AG08395 (cell line): ENCODE measurements at regions not wholly inside any gene's neighbourhood (a gene's known extent, or its start where the extent isn't known, plus 50 kb on each side); places are given as distances from the start of the nearest gene placed in this dataset.

Experiments used
- DNase-seq: peaks from one replicate; pipeline ENCODE4 v3.0.0; 2012; ENCODE audit warnings: mixed read lengths, low spot score

DNA sequence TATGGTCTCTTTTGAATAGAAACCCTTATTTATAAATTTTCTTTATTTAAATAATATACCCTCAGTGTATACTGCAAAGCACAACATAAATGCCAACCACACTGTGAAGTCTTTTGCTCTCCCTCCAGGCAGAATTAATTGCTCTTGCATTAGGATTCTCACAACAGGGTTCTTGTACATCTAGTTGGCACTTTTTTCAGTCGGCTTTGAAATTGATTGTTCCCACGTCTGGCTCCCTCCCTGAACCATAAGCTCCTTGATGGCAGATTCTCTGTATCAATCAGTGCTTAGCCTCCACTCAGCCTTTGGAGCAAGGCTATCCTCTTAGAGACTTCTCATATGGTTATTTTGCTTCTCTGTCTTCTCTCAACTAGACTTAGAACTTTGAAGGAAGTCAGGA is 288.0 kb upstream of the POU3F2 start:
- DNase-seq, result no peak

- no peak for DNase-seq
Measured at GRCh38 chr6:98547151-98547550, 287.2 kb upstream of the POU3F2 start.

DNA sequence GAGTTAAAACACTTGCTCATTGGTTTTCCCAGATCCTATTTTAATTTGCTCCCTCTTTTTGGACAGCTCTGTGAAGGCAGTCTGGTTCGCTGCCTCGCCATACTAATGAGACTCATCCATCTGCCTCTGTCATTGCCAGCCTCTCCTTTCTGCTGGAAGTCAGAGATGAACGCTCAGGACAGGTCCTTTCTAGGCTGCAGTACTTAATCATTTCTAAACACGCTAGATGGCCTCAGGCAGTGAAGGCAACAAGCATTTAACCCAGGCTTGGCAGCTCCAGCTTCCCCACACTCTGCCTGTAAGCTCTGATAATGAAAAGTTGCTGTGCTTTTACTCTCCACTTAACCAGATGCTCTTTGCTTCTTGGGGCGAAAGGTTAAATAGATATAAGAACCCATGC is 286.7 kb upstream of the POU3F2 start:
- DNase-seq, result no peak

DNA sequence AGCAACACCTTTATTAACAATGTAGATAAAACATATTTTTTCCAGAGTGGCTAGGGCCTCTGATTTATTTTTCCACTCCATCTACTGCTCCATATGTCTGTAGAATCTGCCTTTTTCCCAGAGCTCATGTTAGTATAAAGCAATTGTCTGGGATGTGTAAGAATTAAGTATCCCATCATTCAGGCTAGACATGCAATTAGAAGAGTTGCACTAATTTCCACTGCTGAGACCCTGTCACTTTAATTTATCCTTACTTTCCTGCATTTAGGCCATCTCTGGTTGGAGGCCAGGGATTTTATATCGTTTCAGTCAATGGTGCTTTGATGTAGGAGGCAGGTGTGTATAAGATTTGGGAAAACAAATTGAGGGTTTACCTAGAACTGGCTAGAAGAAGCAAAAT is 286.1 kb upstream of the POU3F2 start:
- DNase-seq, result no peak

- no peak for DNase-seq
Measured at GRCh38 chr6:98560418-98560817, 274.0 kb upstream of the POU3F2 start.

- no peak for DNase-seq
Measured at GRCh38 chr6:98560841-98561240, 273.5 kb upstream of the POU3F2 start.

- DNase-seq, result no peak
Measured at GRCh38 chr6:98566126-98566525, 268.2 kb upstream of the POU3F2 start.

DNA sequence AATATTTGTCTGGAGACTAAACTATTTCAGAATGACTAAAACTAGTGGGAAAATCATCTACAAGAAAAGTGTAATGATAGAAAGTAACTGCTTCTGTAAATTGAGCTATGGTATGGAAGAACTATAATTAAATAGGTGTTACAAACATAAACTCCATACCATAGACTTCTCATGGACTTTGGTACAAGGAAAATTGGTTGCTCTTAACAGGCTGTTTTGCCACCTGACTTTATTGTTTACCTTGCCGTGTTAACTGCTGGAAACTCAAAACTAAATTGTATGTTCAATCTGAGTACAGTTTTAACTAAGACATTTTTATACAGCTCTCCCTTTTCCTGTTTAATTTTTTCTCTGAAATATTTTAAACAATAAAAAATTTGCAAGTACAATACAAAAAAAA is 261.8 kb upstream of the POU3F2 start:
- no peak for DNase-seq

DNA sequence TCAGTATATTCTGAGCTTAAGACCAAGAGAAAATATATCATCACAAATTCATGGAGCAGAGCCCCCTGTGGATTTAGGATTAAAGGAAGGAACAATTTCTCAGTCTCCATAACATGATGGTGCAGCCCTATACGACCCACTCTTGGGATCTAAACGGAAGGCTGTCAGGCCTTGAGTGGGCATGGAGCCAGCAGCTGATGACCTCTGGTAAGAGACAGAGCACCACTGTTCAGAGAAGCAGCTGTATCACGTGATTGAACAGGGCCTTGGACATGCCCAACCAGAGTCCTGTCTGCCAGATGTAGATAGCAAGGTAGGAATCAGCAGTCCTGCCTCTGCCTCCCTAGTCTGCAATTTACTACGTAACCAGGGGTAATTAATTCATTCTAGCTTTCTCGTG is 259.4 kb upstream of the POU3F2 start:
- DNase-seq, result no peak

DNA sequence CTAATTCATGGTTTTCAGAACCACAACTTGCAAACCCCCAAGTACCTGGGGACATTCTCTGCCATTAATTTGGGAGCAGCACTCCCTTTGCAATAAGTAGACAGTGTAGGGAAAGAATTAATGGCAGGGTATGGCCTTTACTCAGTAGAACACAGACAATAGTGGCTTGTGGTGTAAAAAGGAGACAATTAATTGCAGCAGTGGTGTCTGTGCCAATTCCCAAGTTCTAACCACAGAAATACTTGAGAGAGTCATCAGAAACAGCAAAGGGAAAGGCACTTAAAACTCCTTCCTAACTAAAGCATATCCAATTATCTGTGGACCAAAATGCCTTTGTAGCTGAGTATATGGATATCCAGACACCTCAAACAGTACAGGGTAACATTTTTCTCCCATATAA is 257.6 kb upstream of the POU3F2 start:
- peak; percentile 27 for DNase-seq

DNA sequence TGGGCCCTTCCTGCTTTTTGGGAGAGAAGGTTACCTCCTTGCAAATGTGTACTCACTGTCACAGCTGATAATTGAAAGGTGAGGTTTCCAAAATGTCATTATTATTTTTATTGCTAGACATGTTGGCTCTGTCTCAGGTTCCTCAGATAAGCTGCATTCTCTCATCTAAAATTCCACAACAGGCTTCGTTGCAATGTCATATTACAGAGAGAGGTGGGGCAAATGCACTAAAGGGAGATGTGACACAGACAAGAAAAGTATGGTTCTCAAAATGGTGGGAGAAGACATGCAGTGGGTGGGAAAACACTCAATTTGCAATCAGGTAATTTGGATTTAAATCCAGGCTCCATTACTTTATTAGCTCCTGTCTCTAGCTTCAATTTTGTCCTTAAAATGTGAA is 256.4 kb upstream of the POU3F2 start:
- no peak for DNase-seq

GRCh38 chr6:98579079-98579478 is 255.3 kb upstream of the POU3F2 start:
- DNase-seq, result peak; percentile 17

DNA sequence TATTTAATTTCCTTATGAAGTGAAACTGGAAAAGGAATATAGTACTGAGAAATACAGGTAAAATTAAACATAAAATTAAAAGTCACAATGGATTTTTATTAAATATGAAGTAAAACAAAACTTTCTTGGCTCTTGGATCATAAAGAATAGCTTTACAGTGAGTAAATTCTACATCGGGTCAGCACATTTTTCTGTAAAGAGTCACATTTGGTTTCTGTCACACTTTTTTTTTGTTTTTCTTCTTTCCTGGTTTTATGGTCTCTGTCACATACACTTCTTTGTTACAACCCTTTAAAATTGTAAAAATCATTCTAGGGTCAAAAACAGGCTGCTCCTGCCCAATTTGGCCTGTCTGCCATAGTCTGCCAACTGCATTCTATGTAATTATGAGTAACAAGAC is 254.4 kb upstream of the POU3F2 start:
- peak; percentile 10 for DNase-seq

- DNase-seq, result peak; percentile 3
Measured at GRCh38 chr6:98581705-98582104, 252.7 kb upstream of the POU3F2 start.

GRCh38 chr6:98583506-98583905 is 250.9 kb upstream of the POU3F2 start:
- DNase-seq, result no peak

DNA sequence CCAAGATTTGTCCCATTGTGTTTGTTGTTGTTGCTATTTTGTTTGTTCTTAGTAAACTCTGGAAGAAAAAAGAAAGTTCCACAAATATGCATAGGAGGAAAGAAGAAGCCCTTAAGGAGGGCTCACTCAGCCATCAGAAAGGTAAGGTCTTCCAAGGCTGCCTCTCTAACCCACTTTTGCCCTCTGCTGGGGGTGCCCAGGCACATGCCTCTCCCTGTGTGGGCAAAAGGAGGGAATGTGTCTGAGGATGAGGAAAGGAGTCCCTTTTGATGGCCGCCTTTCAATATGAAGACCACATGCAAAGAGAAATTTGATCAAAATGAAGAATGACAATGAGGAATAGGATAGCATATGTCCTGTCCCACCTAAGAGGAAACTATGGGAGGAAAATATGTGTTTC is 248.2 kb upstream of the POU3F2 start:
- no peak for DNase-seq

- DNase-seq, result no peak
Measured at GRCh38 chr6:98587555-98587954, 246.8 kb upstream of the POU3F2 start.

DNA sequence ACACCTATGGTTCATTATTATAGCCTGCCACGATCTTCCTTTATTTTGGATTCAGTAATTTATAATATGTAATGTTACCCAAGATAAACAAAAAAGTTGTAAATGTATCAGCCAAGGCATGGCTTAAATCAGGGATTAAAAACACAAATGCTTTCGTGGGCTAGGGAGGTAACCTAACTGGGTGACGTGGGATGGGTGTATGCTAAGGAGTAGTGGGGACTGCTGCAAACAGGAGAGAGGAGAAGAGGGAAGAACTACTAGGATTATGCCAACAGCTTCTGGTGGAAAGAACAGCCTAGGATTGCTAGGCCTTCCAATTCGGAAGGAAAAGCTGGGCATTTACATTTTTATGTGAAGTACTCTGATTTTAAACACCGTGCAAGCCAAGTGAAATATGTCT is 244.8 kb upstream of the POU3F2 start:
- DNase-seq, result no peak

GRCh38 chr6:98590136-98590681 is 244.2 kb upstream of the POU3F2 start:
- DNase-seq, result no peak

DNA sequence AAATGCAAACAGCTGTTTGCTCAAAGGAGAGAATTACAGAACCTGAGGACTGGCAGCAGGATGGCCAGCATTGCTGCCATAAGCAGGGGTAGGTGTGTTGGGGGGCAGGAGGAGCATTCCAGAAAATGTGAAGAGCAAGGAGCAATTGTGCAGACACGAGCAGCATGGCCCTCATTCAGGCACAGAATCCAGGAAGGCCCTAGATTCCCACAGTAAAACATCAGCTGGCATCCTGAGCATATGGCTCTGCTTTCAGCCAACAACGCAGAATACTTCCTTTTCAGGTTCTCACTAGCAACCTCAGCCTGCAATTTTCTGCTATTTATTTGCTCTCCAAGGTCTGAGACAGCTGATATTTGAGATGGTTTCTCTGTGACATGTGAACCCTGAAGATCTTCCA is 243.4 kb upstream of the POU3F2 start:
- DNase-seq, result no peak

DNA sequence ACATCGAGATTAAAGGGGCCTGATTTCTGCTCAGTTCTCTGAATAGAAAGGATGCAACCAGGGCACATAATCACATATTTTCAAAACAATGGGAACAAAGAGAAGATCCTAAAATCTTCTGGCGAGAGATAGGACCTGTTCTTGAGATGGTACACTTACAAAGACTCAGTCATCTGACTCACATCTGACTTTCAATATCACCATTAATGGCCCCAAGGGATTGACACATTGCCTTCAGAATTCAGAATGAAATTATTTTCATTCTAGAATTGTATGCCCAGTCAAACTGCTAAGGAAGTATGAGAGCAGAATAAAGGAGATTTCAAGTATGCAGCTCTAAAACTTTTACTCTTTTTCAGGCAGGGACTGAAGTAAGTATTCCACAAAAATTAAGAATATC is 240.7 kb upstream of the POU3F2 start:
- DNase-seq, result no peak

- no peak for DNase-seq
Measured at GRCh38 chr6:98601716-98602115, 232.7 kb upstream of the POU3F2 start.

DNA sequence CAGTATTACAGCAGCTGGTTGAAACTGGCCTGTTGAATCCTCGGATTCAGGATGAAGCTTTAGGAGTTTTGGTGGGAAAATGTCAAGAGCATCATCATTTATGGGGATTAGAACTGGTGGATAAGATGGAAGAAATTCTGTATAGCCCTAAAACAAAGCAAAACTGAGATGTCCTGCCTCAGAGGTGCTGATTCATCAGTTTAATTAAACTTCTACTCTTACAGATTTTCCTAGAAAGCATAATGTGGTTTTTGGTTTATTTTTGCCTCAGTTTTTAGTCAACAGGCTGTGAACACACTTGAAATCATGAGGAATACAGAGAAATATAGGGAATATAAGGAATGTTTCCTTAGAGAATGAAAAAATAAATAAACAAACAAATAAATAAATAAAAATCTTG is 228.7 kb upstream of the POU3F2 start:
- no peak for DNase-seq

DNA sequence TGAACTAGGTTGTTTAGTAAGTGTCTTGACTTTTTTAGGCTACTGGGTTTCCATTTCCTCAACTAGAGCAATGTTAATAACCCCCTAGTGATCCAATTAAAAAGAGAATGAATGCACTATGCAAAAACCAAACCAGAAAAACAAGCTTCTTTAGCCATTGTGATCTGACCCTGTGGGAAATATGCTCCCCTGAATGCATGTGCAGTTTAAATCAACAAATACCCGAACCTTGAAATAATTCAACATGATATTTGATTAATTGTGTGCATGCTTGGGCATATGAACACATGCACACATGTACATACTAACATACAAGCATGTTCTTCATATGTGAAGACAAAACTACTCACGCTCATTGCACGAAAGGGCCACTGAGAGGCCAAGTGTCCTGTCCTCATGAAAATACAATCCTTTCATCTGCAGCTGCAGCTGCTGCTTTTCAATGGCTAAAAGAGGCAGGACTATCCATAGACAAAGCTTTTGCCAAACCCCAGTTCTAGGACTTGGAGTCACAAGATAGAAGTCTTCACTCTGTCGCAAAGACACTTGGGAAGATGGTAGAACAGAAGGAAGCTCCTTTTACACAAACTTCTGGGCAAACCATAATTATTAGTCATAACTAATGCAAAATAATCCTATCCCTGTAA is 207.1 kb upstream of the POU3F2 start:
- no peak for DNase-seq

- DNase-seq, result no peak
Measured at GRCh38 chr6:98633886-98634285, 200.5 kb upstream of the POU3F2 start.
